ENCODE measurements at regions not wholly inside any gene's neighbourhood (a gene's known extent, or its start where the extent isn't known, plus 50 kb on each side); places are given as distances from the start of the nearest gene placed in this dataset.

DNA sequence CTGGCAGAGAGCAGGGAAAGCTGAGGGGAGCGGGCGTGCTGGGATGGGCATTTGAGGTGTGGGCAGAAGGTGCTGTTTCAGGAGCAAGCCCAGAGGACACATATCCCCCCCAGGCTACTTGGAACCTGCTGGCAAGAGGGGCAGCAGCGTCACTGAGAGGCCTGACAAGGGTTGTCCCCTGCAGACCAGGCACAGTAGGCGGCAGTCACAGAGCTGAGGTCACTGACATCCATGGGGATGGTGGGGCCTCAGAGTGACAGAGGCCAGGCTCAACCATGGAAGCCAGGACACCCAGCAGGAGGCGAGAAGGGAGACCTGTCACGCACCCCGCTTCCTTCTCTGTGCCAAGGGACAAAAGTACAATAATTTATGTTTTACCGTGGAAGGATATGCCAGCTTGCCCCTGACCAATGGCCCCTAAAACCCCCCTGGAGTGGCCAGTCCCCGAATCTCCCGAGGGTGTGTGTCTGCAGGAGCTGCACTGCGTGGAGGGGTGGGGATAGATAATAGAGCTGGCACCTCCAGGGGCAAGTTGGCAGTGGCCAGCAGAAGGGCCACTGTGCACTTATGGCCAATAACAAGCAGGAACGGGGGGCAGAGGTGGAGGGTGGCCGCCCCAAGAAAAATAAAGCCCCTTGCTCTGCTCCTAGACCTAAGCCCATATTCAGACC lies 86.3 kb upstream of the SLC66A3 start:
- no peak for TF ChIP-seq CTCF (IDR thresholded peaks at IDR 0.05; ENCODE audit: insufficient read depth, low read length, poor library complexity, severe bottlenecking)
- DNase-seq (ENCODE audit: extremely low read depth, insufficient read length): no peak
- H3K27me3 ChIP-seq (replicated peaks; ENCODE audit: control insufficient read depth, insufficient read depth, low read length): peaks cover 2% of the 10 kb centered on the region; the same call in 1 of the 2 replicates
- H3K4me3 ChIP-seq (replicated peaks; ENCODE audit: low read depth, low read length): no peak overlapping the region
- H3K36me3 ChIP-seq (ENCODE audit: control insufficient read depth, insufficient read depth, low read length): no peaks in the 10 kb centered on the region

DNA sequence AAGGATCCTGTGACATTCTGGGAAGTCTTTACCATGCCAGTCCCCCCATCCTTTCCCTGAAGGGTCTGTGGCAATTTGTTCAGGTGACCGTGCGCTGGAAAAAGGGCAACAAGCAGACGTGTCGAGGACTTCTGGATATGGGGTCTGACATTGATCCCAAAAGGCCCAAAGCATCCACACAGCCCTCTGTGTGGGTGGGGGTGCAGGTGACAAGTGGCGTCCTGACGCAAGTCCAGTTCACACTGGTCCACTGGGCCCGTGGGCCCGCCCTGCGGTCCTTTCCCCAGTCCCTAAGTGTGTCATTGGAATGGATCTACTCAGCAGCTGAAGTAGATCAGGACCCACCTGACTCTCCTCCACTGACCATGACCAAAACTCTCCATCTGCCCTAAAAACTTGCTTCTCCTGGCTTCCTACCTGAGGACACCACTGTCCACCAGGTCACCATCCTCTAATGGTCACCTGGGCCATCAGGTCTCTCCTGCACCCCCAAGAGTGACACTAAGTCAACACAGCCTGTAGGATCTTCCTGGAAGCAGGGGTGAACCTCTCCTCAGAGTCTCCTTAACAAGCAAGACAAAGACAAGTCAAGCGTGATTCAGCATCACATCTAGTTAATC lies 85.6 kb upstream of the SLC66A3 start:
- DNase-seq (ENCODE audit: extremely low read depth, insufficient read length): no peak
- Histone ChIP-seq H3K4me3 (replicated peaks; ENCODE audit: low read depth, low read length) (no peak overlapping the region), H3K36me3 (ENCODE audit: control insufficient read depth, insufficient read depth, low read length) (no peaks in the 10 kb centered on the region), H3K27me3 (replicated peaks; ENCODE audit: control insufficient read depth, insufficient read depth, low read length) (peaks cover 2% of the 10 kb centered on the region)
- TF ChIP-seq CTCF (IDR thresholded peaks at IDR 0.05; ENCODE audit: insufficient read depth, low read length, poor library complexity, severe bottlenecking): no peak

- H3K36me3 ChIP-seq (ENCODE audit: control insufficient read depth, insufficient read depth, low read length): no peaks in the 10 kb centered on the region
- peaks cover 2% of the 10 kb centered on the region for H3K27me3 ChIP-seq (replicated peaks; ENCODE audit: control insufficient read depth, insufficient read depth, low read length)
- no peak for TF ChIP-seq CTCF (IDR thresholded peaks at IDR 0.05; ENCODE audit: insufficient read depth, low read length, poor library complexity, severe bottlenecking)
- H3K4me3 ChIP-seq (replicated peaks; ENCODE audit: low read depth, low read length): no peak overlapping the region
- DNase-seq (ENCODE audit: extremely low read depth, insufficient read length): no peak
Observed at GRCh38 chr2:11071211-11071610, 84.1 kb upstream of the SLC66A3 start.

DNA sequence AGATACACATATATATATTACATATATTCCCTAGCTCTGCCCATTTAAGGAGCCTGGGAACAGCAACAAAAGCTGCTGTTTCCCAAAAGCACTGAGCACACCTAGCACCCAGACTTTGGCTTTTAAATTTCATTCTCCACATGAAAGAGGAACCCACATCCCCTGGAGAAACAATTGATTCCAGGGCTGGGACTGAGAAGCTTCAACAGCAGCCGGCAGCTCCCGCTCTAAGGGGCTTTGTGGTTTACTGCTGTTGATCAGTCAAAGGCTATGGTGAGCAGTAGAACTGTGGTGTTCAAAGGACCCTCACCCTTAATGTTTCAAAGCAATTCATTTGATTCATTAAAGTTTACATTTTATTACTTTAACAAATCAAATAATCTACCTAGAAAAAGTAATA lies 83.3 kb upstream of the SLC66A3 start:
- TF ChIP-seq CTCF (IDR thresholded peaks at IDR 0.05; ENCODE audit: insufficient read depth, low read length, poor library complexity, severe bottlenecking): no peak
- Histone ChIP-seq H3K4me3 (replicated peaks; ENCODE audit: low read depth, low read length) (no peak overlapping the region), H3K27me3 (replicated peaks; ENCODE audit: control insufficient read depth, insufficient read depth, low read length) (no peaks in the 10 kb centered on the region; the same call in none of the 2 replicates), H3K36me3 (ENCODE audit: control insufficient read depth, insufficient read depth, low read length) (no peaks in the 10 kb centered on the region)
- DNase-seq (ENCODE audit: extremely low read depth, insufficient read length): no peak

- no peaks in the 10 kb centered on the region for H3K36me3 ChIP-seq (ENCODE audit: control insufficient read depth, insufficient read depth, low read length)
- TF ChIP-seq CTCF (IDR thresholded peaks at IDR 0.05; ENCODE audit: insufficient read depth, low read length, poor library complexity, severe bottlenecking): no peak
- no peak overlapping the region for H3K4me3 ChIP-seq (replicated peaks; ENCODE audit: low read depth, low read length)
- no peaks in the 10 kb centered on the region; the same call in none of the 2 replicates for H3K27me3 ChIP-seq (replicated peaks; ENCODE audit: control insufficient read depth, insufficient read depth, low read length)
- DNase-seq (ENCODE audit: extremely low read depth, insufficient read length): no peak
Observed at GRCh38 chr2:11072550-11072949, 82.7 kb upstream of the SLC66A3 start.
